ENCODE measurements at regions not wholly inside any gene's neighbourhood (a gene's known extent, or its start where the extent isn't known, plus 50 kb on each side); places are given as distances from the start of the nearest gene placed in this dataset.

- Histone ChIP-seq H3K4me2 (ENCODE audit: low read length) (no peak overlapping the region), H3K36me3 (ENCODE audit: insufficient read depth, low read length) (no peaks in the 10 kb centered on the region), H3K9me3 (ENCODE audit: insufficient read depth, low read depth, low read length) (no peaks in the 10 kb centered on the region), H4K20me1 (ENCODE audit: insufficient read depth, low read length) (no peaks in the 10 kb centered on the region), H3K4me3 (ENCODE audit: insufficient read depth, low read depth, low read length) (no peak overlapping the region), H2AFZ (ENCODE audit: low read depth, low read length) (no peak overlapping the region), H3K27me3 (ENCODE audit: insufficient read depth, low read length) (no peaks in the 10 kb centered on the region), H3K4me1 (ENCODE audit: insufficient read depth, low read length) (no peaks in the 10 kb centered on the region), H3K9ac (ENCODE audit: low read length) (no peak overlapping the region), H3K27ac (ENCODE audit: low read depth, low read length) (no peak overlapping the region), H3K79me2 (ENCODE audit: insufficient read depth, low read length) (no peaks in the 10 kb centered on the region)
- DNase-seq (ENCODE audit: low read depth) (no peak), FAIRE-seq (no peak)
- Mint-ChIP-seq H3K27ac (ENCODE audit: unreplicated experiment) (no peak overlapping the region), H3K27me3 (ENCODE audit: low read depth, unreplicated experiment) (peaks cover 4% of the 10 kb centered on the region), H3K9me3 (ENCODE audit: unreplicated experiment) (no peaks in the 10 kb centered on the region), H3K4me3 (ENCODE audit: unreplicated experiment) (no peak overlapping the region), H3K36me3 (ENCODE audit: low read depth, unreplicated experiment) (no peaks in the 10 kb centered on the region), H3K4me1 (ENCODE audit: low read depth, unreplicated experiment) (peaks cover 12% of the 10 kb centered on the region)
- TF ChIP-seq EZH2 (IDR thresholded peaks at IDR 0.05; ENCODE audit: insufficient read depth, low read length), result no peak
- no peak for TF ChIP-seq CTCF (IDR thresholded peaks at IDR 0.05; ENCODE audit: insufficient read depth, low read depth, low read length)
Measured at GRCh38 chr2:37812941-37813730, 112.0 kb upstream of the RMDN2 start.

DNA sequence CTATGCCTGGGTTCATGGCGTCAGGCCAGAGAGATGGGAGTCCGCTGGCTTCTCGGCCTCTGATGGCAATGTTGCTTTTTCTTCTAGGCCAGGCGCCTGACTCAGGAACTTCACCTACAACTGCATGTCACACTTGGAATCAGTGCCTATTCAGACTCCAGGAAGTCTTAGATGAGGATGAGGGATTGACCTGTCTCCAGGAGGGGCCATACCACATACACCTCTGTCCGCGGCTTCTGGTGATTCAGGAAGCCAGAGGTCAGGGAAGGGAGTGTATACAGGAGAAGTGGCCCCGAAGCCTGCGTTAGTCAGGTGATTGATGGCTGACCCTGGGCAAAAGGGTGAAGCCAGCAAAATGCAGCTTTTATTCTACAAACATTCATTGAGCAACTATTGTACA, 109.1 kb upstream of the RMDN2 start:
- TF ChIP-seq CTCF (IDR thresholded peaks at IDR 0.05; ENCODE audit: insufficient read depth, low read depth, low read length) (no peak), EZH2 (IDR thresholded peaks at IDR 0.05; ENCODE audit: insufficient read depth, low read length) (no peak)
- Histone ChIP-seq H4K20me1 (ENCODE audit: insufficient read depth, low read length) (no peaks in the 10 kb centered on the region), H3K4me1 (ENCODE audit: insufficient read depth, low read length) (peaks cover 12% of the 10 kb centered on the region), H3K79me2 (ENCODE audit: insufficient read depth, low read length) (no peaks in the 10 kb centered on the region), H3K4me3 (ENCODE audit: insufficient read depth, low read depth, low read length) (no peak overlapping the region), H3K9ac (ENCODE audit: low read length) (no peak overlapping the region), H3K27me3 (ENCODE audit: insufficient read depth, low read length) (no peaks in the 10 kb centered on the region), H3K36me3 (ENCODE audit: insufficient read depth, low read length) (no peaks in the 10 kb centered on the region), H3K4me2 (ENCODE audit: low read length) (no peak overlapping the region), H2AFZ (ENCODE audit: low read depth, low read length) (no peak overlapping the region), H3K27ac (ENCODE audit: low read depth, low read length) (no peak overlapping the region), H3K9me3 (ENCODE audit: insufficient read depth, low read depth, low read length) (no peaks in the 10 kb centered on the region)
- Mint-ChIP-seq H3K36me3 (ENCODE audit: low read depth, unreplicated experiment) (no peaks in the 10 kb centered on the region), H3K27ac (ENCODE audit: unreplicated experiment) (no peak overlapping the region), H3K9me3 (ENCODE audit: unreplicated experiment) (peaks cover 5% of the 10 kb centered on the region), H3K4me1 (ENCODE audit: low read depth, unreplicated experiment) (no peaks in the 10 kb centered on the region), H3K27me3 (ENCODE audit: low read depth, unreplicated experiment) (peaks cover 4% of the 10 kb centered on the region), H3K4me3 (ENCODE audit: unreplicated experiment) (no peak overlapping the region)
- FAIRE-seq, result no peak
- no peak for DNase-seq (ENCODE audit: low read depth)

DNA sequence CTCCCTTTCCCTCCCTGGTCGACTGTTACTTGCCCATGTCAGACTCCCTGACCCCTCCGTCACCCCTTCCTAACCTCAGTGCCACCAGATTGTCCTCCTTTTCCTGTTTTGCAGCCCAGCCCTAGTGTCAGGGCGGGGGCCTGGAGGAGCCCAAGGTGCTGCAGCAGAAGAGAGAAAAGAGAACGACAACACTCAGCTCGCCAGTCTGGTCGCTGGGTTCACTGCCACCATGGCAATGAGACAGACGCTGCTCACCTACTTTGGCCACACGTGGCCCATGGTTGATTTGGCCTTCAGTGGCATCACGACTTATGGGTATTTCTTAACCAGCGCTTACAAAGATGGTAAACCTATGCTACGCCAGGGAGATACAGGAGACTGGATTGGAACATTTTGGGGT, 108.4 kb upstream of the RMDN2 start:
- Histone ChIP-seq H3K36me3 (ENCODE audit: insufficient read depth, low read length) (no peaks in the 10 kb centered on the region), H4K20me1 (ENCODE audit: insufficient read depth, low read length) (no peaks in the 10 kb centered on the region), H2AFZ (ENCODE audit: low read depth, low read length) (no peak overlapping the region), H3K9ac (ENCODE audit: low read length) (no peak overlapping the region), H3K4me2 (ENCODE audit: low read length) (no peak overlapping the region), H3K4me3 (ENCODE audit: insufficient read depth, low read depth, low read length) (no peak overlapping the region), H3K27ac (ENCODE audit: low read depth, low read length) (no peak overlapping the region), H3K79me2 (ENCODE audit: insufficient read depth, low read length) (no peaks in the 10 kb centered on the region), H3K4me1 (ENCODE audit: insufficient read depth, low read length) (peaks cover 12% of the 10 kb centered on the region), H3K27me3 (ENCODE audit: insufficient read depth, low read length) (no peaks in the 10 kb centered on the region), H3K9me3 (ENCODE audit: insufficient read depth, low read depth, low read length) (no peaks in the 10 kb centered on the region)
- no peak for TF ChIP-seq EZH2 (IDR thresholded peaks at IDR 0.05; ENCODE audit: insufficient read depth, low read length)
- no peak for TF ChIP-seq CTCF (IDR thresholded peaks at IDR 0.05; ENCODE audit: insufficient read depth, low read depth, low read length)
- H3K27ac Mint-ChIP-seq (ENCODE audit: unreplicated experiment), result no peak overlapping the region
- H3K36me3 Mint-ChIP-seq (ENCODE audit: low read depth, unreplicated experiment), result no peaks in the 10 kb centered on the region
- H3K4me3 Mint-ChIP-seq (ENCODE audit: unreplicated experiment), result no peak overlapping the region
- peaks cover 5% of the 10 kb centered on the region for H3K9me3 Mint-ChIP-seq (ENCODE audit: unreplicated experiment)
- no peak for DNase-seq (ENCODE audit: low read depth)
- no peak for FAIRE-seq
- peaks cover 4% of the 10 kb centered on the region for H3K27me3 Mint-ChIP-seq (ENCODE audit: low read depth, unreplicated experiment)
- H3K4me1 Mint-ChIP-seq (ENCODE audit: low read depth, unreplicated experiment), result no peaks in the 10 kb centered on the region
